ENCODE measurements at regions not wholly inside any gene's neighbourhood (a gene's known extent, or its start where the extent isn't known, plus 50 kb on each side); places are given as distances from the start of the nearest gene placed in this dataset.

DNA sequence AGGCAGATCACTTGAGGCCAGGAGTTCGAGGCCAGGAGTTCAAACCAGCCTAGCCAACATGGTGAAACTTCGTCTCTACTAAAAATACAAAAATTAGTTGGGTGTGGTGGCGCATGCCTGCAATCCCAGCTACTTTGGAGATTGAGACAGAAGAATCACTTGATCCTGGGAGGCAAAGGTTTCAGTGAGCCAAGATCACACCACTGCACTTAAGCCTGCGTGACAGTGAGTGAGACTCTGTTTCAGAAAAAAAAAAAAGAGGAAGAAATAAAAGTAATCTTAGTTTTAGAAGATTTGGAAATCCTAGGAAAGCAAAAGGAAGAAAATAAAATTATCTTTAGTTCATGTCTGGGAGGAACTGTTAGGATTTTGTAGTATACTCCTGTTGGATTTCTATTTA, 77.2 kb downstream of the IL12A start:
- TF ChIP-seq, protein P1, sequence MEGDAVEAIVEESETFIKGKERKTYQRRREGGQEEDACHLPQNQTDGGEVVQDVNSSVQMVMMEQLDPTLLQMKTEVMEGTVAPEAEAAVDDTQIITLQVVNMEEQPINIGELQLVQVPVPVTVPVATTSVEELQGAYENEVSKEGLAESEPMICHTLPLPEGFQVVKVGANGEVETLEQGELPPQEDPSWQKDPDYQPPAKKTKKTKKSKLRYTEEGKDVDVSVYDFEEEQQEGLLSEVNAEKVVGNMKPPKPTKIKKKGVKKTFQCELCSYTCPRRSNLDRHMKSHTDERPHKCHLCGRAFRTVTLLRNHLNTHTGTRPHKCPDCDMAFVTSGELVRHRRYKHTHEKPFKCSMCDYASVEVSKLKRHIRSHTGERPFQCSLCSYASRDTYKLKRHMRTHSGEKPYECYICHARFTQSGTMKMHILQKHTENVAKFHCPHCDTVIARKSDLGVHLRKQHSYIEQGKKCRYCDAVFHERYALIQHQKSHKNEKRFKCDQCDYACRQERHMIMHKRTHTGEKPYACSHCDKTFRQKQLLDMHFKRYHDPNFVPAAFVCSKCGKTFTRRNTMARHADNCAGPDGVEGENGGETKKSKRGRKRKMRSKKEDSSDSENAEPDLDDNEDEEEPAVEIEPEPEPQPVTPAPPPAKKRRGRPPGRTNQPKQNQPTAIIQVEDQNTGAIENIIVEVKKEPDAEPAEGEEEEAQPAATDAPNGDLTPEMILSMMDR (IDR thresholded peaks at IDR 0.05; ENCODE audit: control extremely low read depth in 1 of 3, insufficient read depth in 1 of 3, low read depth in 1 of 3, low read length in 3 of 3) = no peak
- TF ChIP-seq NRF1 (IDR thresholded peaks at IDR 0.05; ENCODE audit: low read depth, low read length) = no peak
- TF ChIP-seq, protein P2, sequence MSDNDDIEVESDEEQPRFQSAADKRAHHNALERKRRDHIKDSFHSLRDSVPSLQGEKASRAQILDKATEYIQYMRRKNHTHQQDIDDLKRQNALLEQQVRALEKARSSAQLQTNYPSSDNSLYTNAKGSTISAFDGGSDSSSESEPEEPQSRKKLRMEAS (IDR thresholded peaks at IDR 0.05) = no peak
- no peak for TF ChIP-seq CTBP2 (IDR thresholded peaks at IDR 0.05; ENCODE audit: borderline replicate concordance, insufficient read depth, insufficient read length, low read length)
- TF ChIP-seq, protein P3, sequence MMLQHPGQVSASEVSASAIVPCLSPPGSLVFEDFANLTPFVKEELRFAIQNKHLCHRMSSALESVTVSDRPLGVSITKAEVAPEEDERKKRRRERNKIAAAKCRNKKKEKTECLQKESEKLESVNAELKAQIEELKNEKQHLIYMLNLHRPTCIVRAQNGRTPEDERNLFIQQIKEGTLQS (IDR thresholded peaks at IDR 0.05; ENCODE audit: insufficient read depth, low read depth, low read length) = no peak
- no peak for TF ChIP-seq EP300 (IDR thresholded peaks at IDR 0.05; ENCODE audit: borderline replicate concordance in 1 of 2, low read depth in 2 of 2, low read length in 2 of 2)
- TF ChIP-seq TAF1 (IDR thresholded peaks at IDR 0.05; ENCODE audit: low read depth, low read length) = no peak
- TF ChIP-seq POLR2AphosphoS5 (IDR thresholded peaks at IDR 0.05; ENCODE audit: low read depth, low read length) = no peak

Measured in H1 (cell line).